K562 (cell line): ENCODE measurements at regions not wholly inside any gene's neighbourhood (a gene's known extent, or its start where the extent isn't known, plus 50 kb on each side); places are given as distances from the start of the nearest gene placed in this dataset.

Experiments used
- CAMTA2 ChIP-seq: fragments of 250-450 bp; sonication (Bioruptor Pico); conservative IDR thresholded peaks from 2 replicates; pipeline ENCODE4 v1.5.1; 2022
- ELF2 ChIP-seq: fragments of 250-450 bp; sonication (Bioruptor Pico); IDR thresholded peaks from 2 replicates; pipeline ENCODE4 v1.5.0; 2021; ENCODE audit warnings: mild to moderate bottlenecking
- ETV6 ChIP-seq, 3 experiments: fragments of 150-350 bp in 1 of 3; sonication (generic) in 1 of 3; formaldehyde crosslinking in 1 of 3; IDR thresholded peaks; 2 replicates each; pipeline versions ENCODE4 v1.6.1 to v1.8.0; 2014 to 2022; ENCODE audit warnings: borderline replicate concordance in 2 of 3, low read depth in 2 of 3, antibody characterized with exemption in 1 of 3, low read length in 1 of 3, mild to moderate bottlenecking in 1 of 3, missing genetic modification reagents in 1 of 3
- FOXJ2 ChIP-seq: fragments of 200-800 bp; sonication (Bioruptor generic); IDR thresholded peaks from 2 replicates; pipeline ENCODE4 v1.6.1; 2016; ENCODE audit warnings: missing genetic modification characterization, missing compliant biosample characterization
- HIVEP1 ChIP-seq: fragments of 250-450 bp; sonication (Bioruptor Pico); IDR thresholded peaks from 2 replicates; pipeline ENCODE4 v1.4.0; 2020; ENCODE audit warnings: mild to moderate bottlenecking
- MTA1 ChIP-seq: fragments of 450-650 bp; IDR thresholded peaks from 2 replicates; pipeline ENCODE4 v1.6.1; 2017; ENCODE audit warnings: borderline replicate concordance
- NR2C1 ChIP-seq, 2 experiments: fragments of 450-650 bp; IDR thresholded peaks; 2 replicates each; pipeline ENCODE4 v1.6.1; 2017; ENCODE audit warnings: mild to moderate bottlenecking in 2 of 2, antibody characterized with exemption in 1 of 2, inconsistent platforms in 1 of 2, missing compliant biosample characterization in 1 of 2, missing genetic modification characterization in 1 of 2
- PHF20 ChIP-seq: fragments of 450-650 bp; IDR thresholded peaks from 2 replicates; pipeline ENCODE4 v1.6.1; 2018; ENCODE audit not compliant: partially characterized antibody
- PML ChIP-seq: IDR thresholded peaks from 2 replicates; pipeline ENCODE4 v1.6.1; 2012; ENCODE audit warnings: low read length, inconsistent platforms
- POLR2G ChIP-seq: fragments of 200-400 bp; formaldehyde crosslinking; IDR thresholded peaks from 2 replicates; pipeline ENCODE4 v1.6.1; 2017; ENCODE audit warnings: low read depth, mild to moderate bottlenecking, antibody characterized with exemption, low read length, moderate library complexity
- POLR3G ChIP-seq: IDR thresholded peaks from 2 replicates; pipeline ENCODE4 v1.6.1; 2011; ENCODE audit not compliant: insufficient read length, insufficient replicate concordance; ENCODE audit errors: extremely low read depth
- TSC22D4 ChIP-seq: fragments of 450-650 bp; IDR thresholded peaks from 2 replicates; pipeline ENCODE4 v1.6.1; 2016; ENCODE audit warnings: missing genetic modification characterization, missing biosample characterization, control low read depth
- ZNF146 ChIP-seq: IDR thresholded peaks from one replicate; pipeline ENCODE4 v1.6.1; 2018; ENCODE audit warnings: missing compliant biosample characterization; ENCODE audit not compliant: unreplicated experiment
- ZNF212 ChIP-seq: fragments of 450-650 bp; formaldehyde crosslinking; IDR thresholded peaks from 2 replicates; pipeline ENCODE4 v1.4.0; 2020; ENCODE audit warnings: mild to moderate bottlenecking
- ZNF780A ChIP-seq: fragments of 250-450 bp; sonication (Bioruptor Pico); IDR thresholded peaks from 2 replicates; pipeline ENCODE4 v1.5.0; 2021; ENCODE audit warnings: mild to moderate bottlenecking
- ZSCAN32 ChIP-seq: fragments of 450-650 bp; formaldehyde crosslinking; IDR thresholded peaks from 2 replicates; pipeline ENCODE4 v1.4.0; 2020; ENCODE audit warnings: mild to moderate bottlenecking, moderate library complexity
- TF ChIP-seq, protein P1 (sequence below): sonication (generic); IDR thresholded peaks from 2 replicates; pipeline ENCODE4 v1.6.1; 2016
- TF ChIP-seq, protein P2 (sequence below): IDR thresholded peaks from 3 replicates; pipeline ENCODE4 v1.6.1; 2011; ENCODE audit warnings: borderline replicate concordance, mild to moderate bottlenecking; ENCODE audit not compliant: insufficient read length, insufficient read depth
- TF ChIP-seq, protein P3 (sequence below): fragments of 450-650 bp; IDR thresholded peaks from 2 replicates; pipeline ENCODE4 v1.6.1; 2016; ENCODE audit warnings: low read depth

DNA sequence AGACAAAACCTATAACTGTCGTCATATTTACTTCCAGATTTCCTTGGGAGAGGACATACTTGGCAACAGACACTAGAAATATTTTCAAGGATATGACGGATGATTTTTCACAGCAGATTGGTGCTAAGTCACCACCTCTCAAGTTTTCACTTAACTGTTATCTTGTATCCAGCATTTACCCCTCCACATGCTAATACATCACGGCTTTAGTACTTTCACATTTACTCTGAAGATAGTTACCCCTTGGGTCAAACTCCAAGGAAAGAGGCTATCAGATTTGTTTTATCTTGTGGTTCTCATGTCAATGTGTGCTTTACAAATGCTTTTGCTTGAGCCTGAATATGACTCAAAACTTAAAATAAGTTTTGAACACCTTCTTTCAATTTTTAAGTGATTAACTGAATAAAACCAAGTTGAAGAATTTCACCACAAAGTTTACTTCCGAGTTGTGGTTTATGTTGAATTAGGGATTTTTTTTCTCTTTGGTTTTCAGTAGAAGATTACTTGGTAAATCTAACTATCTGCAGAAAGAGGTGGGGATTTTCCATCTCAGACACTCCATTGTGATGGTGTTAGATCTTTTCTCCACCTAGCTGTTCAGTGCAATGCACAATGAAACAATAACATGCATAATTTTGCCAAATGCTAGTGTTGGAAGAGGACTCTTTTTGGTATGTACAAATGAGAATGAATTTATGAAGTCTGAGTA lies 75.4 kb upstream of the FAT1 start (continued):
- TF ChIP-seq FOXJ2 (tag), result no peak
- TF ChIP-seq CAMTA2 (CRISPR knock-in tag), result no peak
- TF ChIP-seq, protein P1, sequence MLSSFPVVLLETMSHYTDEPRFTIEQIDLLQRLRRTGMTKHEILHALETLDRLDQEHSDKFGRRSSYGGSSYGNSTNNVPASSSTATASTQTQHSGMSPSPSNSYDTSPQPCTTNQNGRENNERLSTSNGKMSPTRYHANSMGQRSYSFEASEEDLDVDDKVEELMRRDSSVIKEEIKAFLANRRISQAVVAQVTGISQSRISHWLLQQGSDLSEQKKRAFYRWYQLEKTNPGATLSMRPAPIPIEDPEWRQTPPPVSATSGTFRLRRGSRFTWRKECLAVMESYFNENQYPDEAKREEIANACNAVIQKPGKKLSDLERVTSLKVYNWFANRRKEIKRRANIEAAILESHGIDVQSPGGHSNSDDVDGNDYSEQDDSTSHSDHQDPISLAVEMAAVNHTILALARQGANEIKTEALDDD, result peak; percentile 95
- TF ChIP-seq NR2C1 (IDR thresholded peaks at IDR 0.05), result no peak
- no peak for TF ChIP-seq NR2C1 (tag; IDR thresholded peaks at IDR 0.05)
- TF ChIP-seq, protein P2, sequence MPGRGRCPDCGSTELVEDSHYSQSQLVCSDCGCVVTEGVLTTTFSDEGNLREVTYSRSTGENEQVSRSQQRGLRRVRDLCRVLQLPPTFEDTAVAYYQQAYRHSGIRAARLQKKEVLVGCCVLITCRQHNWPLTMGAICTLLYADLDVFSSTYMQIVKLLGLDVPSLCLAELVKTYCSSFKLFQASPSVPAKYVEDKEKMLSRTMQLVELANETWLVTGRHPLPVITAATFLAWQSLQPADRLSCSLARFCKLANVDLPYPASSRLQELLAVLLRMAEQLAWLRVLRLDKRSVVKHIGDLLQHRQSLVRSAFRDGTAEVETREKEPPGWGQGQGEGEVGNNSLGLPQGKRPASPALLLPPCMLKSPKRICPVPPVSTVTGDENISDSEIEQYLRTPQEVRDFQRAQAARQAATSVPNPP, result no peak
- TF ChIP-seq PML, result 0 out of 2 replicates have a peak, but pooled peaks have one; percentile 31
- no peak for TF ChIP-seq POLR3G
- TF ChIP-seq ZSCAN32, result no peak
- no peak for TF ChIP-seq TSC22D4 (tag)
- no peak for TF ChIP-seq ZNF146
- TF ChIP-seq ZNF780A, result no peak
- no peak for TF ChIP-seq ZNF212 (CRISPR knock-in tag)
- no peak for TF ChIP-seq MTA1
- no peak for TF ChIP-seq PHF20
- no peak for TF ChIP-seq ETV6 (IDR thresholded peaks at IDR 0.05; ENCODE audit: borderline replicate concordance in 1 of 2, low read depth in 2 of 2, low read length in 1 of 2)
- no peak for TF ChIP-seq ETV6 (CRISPR knock-in tag; IDR thresholded peaks at IDR 0.05; ENCODE audit: borderline replicate concordance)
- no peak for TF ChIP-seq POLR2G
- TF ChIP-seq ELF2, result no peak
- TF ChIP-seq, protein P3, sequence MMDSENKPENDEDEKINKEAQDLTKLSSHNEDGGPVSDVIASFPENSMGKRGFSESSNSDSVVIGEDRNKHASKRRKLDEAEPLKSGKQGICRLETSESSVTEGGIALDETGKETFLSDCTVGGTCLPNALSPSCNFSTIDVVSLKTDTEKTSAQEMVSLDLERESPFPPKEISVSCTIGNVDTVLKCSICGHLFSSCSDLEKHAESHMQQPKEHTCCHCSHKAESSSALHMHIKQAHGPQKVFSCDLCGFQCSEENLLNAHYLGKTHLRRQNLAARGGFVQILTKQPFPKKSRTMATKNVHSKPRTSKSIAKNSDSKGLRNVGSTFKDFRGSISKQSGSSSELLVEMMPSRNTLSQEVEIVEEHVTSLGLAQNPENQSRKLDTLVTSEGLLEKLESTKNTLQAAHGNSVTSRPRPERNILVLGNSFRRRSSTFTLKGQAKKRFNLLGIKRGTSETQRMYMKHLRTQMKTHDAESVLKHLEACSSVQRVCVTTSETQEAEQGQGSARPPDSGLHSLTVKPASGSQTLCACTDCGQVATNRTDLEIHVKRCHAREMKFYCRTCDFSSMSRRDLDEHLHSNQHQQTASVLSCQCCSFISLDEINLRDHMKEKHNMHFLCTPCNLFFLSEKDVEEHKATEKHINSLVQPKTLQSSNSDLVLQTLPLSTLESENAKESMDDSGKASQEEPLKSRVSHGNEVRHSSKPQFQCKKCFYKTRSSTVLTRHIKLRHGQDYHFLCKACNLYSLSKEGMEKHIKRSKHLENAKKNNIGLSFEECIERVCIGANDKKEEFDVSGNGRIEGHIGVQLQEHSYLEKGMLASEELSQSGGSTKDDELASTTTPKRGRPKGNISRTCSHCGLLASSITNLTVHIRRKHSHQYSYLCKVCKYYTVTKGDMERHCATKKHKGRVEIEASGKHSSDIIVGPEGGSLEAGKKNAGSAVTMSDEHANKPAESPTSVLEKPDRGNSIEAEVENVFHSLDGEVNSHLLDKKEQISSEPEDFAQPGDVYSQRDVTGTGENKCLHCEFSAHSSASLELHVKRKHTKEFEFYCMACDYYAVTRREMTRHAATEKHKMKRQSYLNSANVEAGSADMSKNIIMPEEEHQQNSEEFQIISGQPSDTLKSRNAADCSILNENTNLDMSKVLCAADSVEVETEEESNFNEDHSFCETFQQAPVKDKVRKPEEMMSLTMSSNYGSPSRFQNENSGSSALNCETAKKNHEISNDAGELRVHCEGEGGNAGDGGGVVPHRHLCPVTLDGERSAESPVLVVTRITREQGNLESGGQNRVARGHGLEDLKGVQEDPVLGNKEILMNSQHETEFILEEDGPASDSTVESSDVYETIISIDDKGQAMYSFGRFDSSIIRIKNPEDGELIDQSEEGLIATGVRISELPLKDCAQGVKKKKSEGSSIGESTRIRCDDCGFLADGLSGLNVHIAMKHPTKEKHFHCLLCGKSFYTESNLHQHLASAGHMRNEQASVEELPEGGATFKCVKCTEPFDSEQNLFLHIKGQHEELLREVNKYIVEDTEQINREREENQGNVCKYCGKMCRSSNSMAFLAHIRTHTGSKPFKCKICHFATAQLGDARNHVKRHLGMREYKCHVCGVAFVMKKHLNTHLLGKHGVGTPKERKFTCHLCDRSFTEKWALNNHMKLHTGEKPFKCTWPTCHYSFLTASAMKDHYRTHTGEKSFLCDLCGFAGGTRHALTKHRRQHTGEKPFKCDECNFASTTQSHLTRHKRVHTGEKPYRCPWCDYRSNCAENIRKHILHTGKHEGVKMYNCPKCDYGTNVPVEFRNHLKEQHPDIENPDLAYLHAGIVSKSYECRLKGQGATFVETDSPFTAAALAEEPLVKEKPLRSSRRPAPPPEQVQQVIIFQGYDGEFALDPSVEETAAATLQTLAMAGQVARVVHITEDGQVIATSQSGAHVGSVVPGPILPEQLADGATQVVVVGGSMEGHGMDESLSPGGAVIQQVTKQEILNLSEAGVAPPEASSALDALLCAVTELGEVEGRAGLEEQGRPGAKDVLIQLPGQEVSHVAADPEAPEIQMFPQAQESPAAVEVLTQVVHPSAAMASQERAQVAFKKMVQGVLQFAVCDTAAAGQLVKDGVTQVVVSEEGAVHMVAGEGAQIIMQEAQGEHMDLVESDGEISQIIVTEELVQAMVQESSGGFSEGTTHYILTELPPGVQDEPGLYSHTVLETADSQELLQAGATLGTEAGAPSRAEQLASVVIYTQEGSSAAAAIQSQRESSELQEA, result no peak
- no peak for TF ChIP-seq HIVEP1 (CRISPR knock-in tag)
